Liver (tissue), 8 donors: ENCODE measurements at regions not wholly inside any gene's neighbourhood (a gene's known extent, or its start where the extent isn't known, plus 50 kb on each side); places are given as distances from the start of the nearest gene placed in this dataset.

ENCODE experiments used
- DNase-seq: peaks from one replicate; pipeline ENCODE4 v3.0.0-alpha.2; 2017; ENCODE audit warnings: low spot score
- H3K27ac ChIP-seq, 2 donors: one replicate each; pipeline ENCODE4 v1.7.0; 2013; ENCODE audit warnings: inconsistent platforms in 2 of 2, low read length in 2 of 2, control low read depth in 1 of 2, low read depth in 1 of 2, mild to moderate bottlenecking in 1 of 2
- H3K27me3 ChIP-seq, 4 donors: one replicate each; pipeline versions ENCODE4 v1.6.1 to v1.7.0; 2013; ENCODE audit warnings: low read length in 3 of 4, inconsistent platforms in 1 of 4, mild to moderate bottlenecking in 1 of 4, moderate library complexity in 1 of 4; ENCODE audit not compliant: control insufficient read depth in 4 of 4, insufficient read depth in 4 of 4
- H3K36me3 ChIP-seq, 4 donors: one replicate each; pipeline versions ENCODE4 v1.6.1 to v1.7.0; 2013; ENCODE audit warnings: low read length in 3 of 4, mild to moderate bottlenecking in 3 of 4, low read depth in 1 of 4, moderate library complexity in 1 of 4; ENCODE audit not compliant: control insufficient read depth in 4 of 4, insufficient read depth in 3 of 4
- H3K4me1 ChIP-seq, 4 donors: one replicate each; pipeline versions ENCODE4 v1.6.1 to v1.7.0; 2013; ENCODE audit warnings: low read length in 3 of 4, mild to moderate bottlenecking in 3 of 4, moderate library complexity in 1 of 4; ENCODE audit not compliant: control insufficient read depth in 4 of 4, insufficient read depth in 4 of 4
- H3K4me3 ChIP-seq, 3 donors: one replicate each; pipeline versions ENCODE4 v1.6.1 to v1.7.0; 2013; ENCODE audit warnings: low read length in 3 of 3, control low read depth in 1 of 3, low read depth in 1 of 3, mild to moderate bottlenecking in 1 of 3
- H3K9ac ChIP-seq, 2 donors: one replicate each; pipeline ENCODE4 v1.7.0; 2013; ENCODE audit warnings: low read length in 2 of 2, mild to moderate bottlenecking in 2 of 2, moderate library complexity in 2 of 2, control low read depth in 1 of 2, low read depth in 1 of 2
- H3K9me3 ChIP-seq, 4 donors: one replicate each; pipeline versions ENCODE4 v1.6.1 to v1.7.0; 2013; ENCODE audit warnings: low read length in 3 of 4; ENCODE audit not compliant: control insufficient read depth in 4 of 4
- FOXA1 ChIP-seq: IDR thresholded peaks from 2 replicates; pipeline ENCODE4 v1.6.1; 2016; ENCODE audit warnings: antibody characterized with exemption
- FOXA2 ChIP-seq: IDR thresholded peaks from 2 replicates; pipeline ENCODE4 v1.6.1; 2016; ENCODE audit warnings: antibody characterized with exemption
- GABPA ChIP-seq, 2 donors: IDR thresholded peaks in 1 of 2; conservative IDR thresholded peaks in 1 of 2; 2 replicates each; pipeline ENCODE4 v1.6.1; 2016; ENCODE audit warnings: antibody characterized with exemption in 2 of 2, mild to moderate bottlenecking in 1 of 2, moderate library complexity in 1 of 2
- HNF4A ChIP-seq, 2 donors: conservative IDR thresholded peaks; 2 replicates each; pipeline ENCODE4 v1.6.1; 2016; ENCODE audit warnings: antibody characterized with exemption in 2 of 2, mild to moderate bottlenecking in 2 of 2
- HNF4G ChIP-seq: IDR thresholded peaks from 2 replicates; pipeline ENCODE4 v1.6.1; 2016; ENCODE audit warnings: antibody characterized with exemption
- JUND ChIP-seq, 2 donors: IDR thresholded peaks; 2 replicates each; pipeline ENCODE4 v1.6.1; 2016; ENCODE audit warnings: antibody characterized with exemption in 2 of 2
- NR2F2 ChIP-seq: IDR thresholded peaks from 2 replicates; pipeline ENCODE4 v1.6.1; 2016; ENCODE audit warnings: antibody characterized with exemption
- RAD21 ChIP-seq, 2 donors: IDR thresholded peaks; 2 replicates each; pipeline ENCODE4 v1.6.1; 2016; ENCODE audit warnings: antibody characterized with exemption in 2 of 2, mild to moderate bottlenecking in 2 of 2
- RXRA ChIP-seq, 2 donors: IDR thresholded peaks; 2 replicates each; pipeline ENCODE4 v1.6.1; 2017 to 2018; ENCODE audit warnings: antibody characterized with exemption in 2 of 2, mild to moderate bottlenecking in 1 of 2
- SP1 ChIP-seq: IDR thresholded peaks from 2 replicates; pipeline ENCODE4 v1.6.1; 2018; ENCODE audit warnings: antibody characterized with exemption, mild to moderate bottlenecking
- TAF1 ChIP-seq: conservative IDR thresholded peaks from 2 replicates; pipeline ENCODE4 v1.6.1; 2016; ENCODE audit warnings: antibody characterized with exemption, mild to moderate bottlenecking
- YY1 ChIP-seq: IDR thresholded peaks from 2 replicates; pipeline ENCODE4 v1.6.1; 2016; ENCODE audit warnings: antibody characterized with exemption, mild to moderate bottlenecking
- WGBS: extraction: QIAGEN DNeasy Blood & Tissue Kit; methylation state at CpG from one replicate; pipeline ENCODE4 v1.1.7; 2013; 5-methylcytosine and 5-hydroxymethylcytosine counted together
- TF ChIP-seq, protein P1 (sequence below): IDR thresholded peaks from 2 replicates; pipeline ENCODE4 v1.6.1; 2016; ENCODE audit warnings: antibody characterized with exemption
- TF ChIP-seq, protein P2 (sequence below): fragments of 150-350 bp; IDR thresholded peaks from 2 replicates; pipeline ENCODE4 v1.5.1; 2017; ENCODE audit warnings: improper control_type of control experiment, low read depth, low read length; ENCODE audit not compliant: missing input control
- TF ChIP-seq, protein P3 (sequence below): IDR thresholded peaks from 2 replicates; pipeline ENCODE4 v1.6.1; 2016; ENCODE audit warnings: antibody characterized with exemption
- TF ChIP-seq, protein P4 (sequence below): IDR thresholded peaks from 2 replicates; pipeline ENCODE4 v1.6.1; 2016; ENCODE audit warnings: antibody characterized with exemption
- TF ChIP-seq, protein P5 (sequence below): IDR thresholded peaks from 2 replicates; pipeline ENCODE4 v1.6.1; 2016; ENCODE audit warnings: antibody characterized with exemption, mild to moderate bottlenecking
- donor health status: healthy.
- donor health status: healthy.
- donor health status: healthy.
- donor health status: healthy.
- donor health status: healthy.

DNA sequence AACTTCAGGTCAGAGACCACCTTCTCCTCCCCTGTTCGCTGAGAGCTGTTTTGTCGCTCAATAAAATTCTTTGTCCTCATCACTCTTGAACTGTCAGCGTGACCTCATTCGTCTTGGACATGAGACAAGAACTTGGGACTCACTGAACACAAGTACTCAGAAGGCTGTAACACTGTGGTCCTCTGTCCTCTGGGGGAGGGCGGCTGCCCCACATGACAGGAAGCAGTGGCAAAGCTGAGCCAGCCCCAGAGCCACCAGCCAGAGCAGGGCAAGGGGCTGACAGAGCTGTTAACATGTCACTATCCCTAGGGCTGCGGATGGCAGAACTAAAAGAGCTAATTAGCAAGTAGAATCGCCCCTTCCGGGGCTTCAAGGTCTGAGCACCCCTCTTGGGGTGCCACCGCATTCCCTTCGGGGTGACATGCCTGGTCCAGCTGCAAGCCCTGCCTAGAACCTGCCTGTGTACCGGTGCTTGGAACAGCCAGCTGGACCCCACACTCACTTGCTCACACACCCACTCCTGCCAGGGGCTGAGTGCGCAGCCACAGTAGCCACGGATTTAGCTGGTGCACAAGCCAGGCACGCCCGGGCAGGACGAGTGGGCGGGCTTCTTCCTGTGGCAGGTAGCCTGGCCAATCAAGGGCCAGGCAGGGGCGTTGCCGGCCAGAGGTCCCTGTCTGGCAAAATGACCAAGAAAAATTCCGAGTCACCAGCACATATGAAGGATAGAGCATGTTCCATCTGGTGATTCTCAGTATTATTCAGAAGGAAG lies 648.6 kb upstream of the AGA start:
- no peak overlapping the region for H3K9ac ChIP-seq
- H3K4me1 ChIP-seq = no peaks in the 10 kb centered on the region
- peaks cover 0 to 2% (median 0%) of the 10 kb centered on the region in 4 donors for H3K27me3 ChIP-seq
- TF ChIP-seq GABPA (IDR thresholded peaks at IDR 0.05 in 1 of 2, conservative IDR thresholded peaks at IDR 0.05 in 1 of 2) (no peak), FOXA1 (no peak), TAF1 (no peak), YY1 (no peak), HNF4A (conservative IDR thresholded peaks at IDR 0.05) (no peak), NR2F2 (no peak)
- TF ChIP-seq, protein P1, sequence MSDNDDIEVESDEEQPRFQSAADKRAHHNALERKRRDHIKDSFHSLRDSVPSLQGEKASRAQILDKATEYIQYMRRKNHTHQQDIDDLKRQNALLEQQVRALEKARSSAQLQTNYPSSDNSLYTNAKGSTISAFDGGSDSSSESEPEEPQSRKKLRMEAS = no peak
- H3K4me3 ChIP-seq = no peak overlapping the region
- no peak for DNase-seq
- WGBS = 84% methylated on average over 20 of the region's 20 CpGs
- H3K36me3 ChIP-seq = no peaks in the 10 kb centered on the region
- peaks cover 0 to 3% (median under 1%) of the 10 kb centered on the region in 4 donors for H3K9me3 ChIP-seq
- no peak overlapping the region for H3K27ac ChIP-seq

DNA sequence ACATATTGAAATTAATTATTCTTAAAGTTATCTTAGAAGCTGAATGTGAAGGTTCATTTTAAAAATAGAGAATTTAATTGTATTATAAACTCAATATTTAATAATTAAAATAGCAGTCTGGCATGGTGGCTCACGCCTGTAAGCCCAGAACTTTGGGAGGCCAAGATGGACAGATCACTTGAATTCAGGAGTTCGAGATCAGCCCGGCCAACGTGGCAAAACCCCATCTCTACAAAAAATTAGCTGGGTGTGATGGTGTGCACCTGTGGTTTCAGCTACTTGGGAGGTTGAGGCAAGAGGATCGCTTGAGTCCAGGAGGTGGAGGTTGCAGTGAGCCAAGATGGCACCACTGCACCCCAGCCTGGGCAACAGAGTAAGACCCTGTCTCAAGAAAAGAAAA lies 659.9 kb upstream of the AGA start:
- Histone ChIP-seq H3K27me3 (peaks cover 0 to 2% (median 0%) of the 10 kb centered on the region in 4 donors), H3K27ac (no peak overlapping the region), H3K36me3 (no peaks in the 10 kb centered on the region), H3K9ac (no peak overlapping the region), H3K4me1 (no peaks in the 10 kb centered on the region), H3K9me3 (no peaks in the 10 kb centered on the region), H3K4me3 (no peak overlapping the region)
- WGBS = 83% methylated on average over 5 of the region's 5 CpGs
- no peak for DNase-seq
- TF ChIP-seq, protein P2, sequence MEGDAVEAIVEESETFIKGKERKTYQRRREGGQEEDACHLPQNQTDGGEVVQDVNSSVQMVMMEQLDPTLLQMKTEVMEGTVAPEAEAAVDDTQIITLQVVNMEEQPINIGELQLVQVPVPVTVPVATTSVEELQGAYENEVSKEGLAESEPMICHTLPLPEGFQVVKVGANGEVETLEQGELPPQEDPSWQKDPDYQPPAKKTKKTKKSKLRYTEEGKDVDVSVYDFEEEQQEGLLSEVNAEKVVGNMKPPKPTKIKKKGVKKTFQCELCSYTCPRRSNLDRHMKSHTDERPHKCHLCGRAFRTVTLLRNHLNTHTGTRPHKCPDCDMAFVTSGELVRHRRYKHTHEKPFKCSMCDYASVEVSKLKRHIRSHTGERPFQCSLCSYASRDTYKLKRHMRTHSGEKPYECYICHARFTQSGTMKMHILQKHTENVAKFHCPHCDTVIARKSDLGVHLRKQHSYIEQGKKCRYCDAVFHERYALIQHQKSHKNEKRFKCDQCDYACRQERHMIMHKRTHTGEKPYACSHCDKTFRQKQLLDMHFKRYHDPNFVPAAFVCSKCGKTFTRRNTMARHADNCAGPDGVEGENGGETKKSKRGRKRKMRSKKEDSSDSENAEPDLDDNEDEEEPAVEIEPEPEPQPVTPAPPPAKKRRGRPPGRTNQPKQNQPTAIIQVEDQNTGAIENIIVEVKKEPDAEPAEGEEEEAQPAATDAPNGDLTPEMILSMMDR = no peak

DNA sequence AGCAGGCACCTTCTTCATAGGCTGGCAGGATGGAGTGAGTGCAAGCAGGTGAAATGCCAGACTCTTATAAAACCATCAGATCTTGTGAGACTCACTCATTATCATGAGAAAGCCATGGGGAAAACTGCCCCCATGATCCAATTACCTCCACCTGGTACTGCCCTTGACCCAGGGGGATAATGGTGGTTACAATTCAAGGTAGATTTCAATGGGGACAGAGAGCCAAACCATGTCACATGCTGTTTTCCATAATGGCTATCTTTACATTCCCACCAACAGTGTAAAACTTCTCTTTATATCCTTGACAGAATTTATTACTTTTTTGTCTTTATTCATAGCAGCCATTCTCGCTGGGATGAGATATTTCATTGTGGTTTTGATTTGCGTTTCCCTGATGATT lies 663.0 kb upstream of the AGA start:
- 63% methylated on average over 2 of the region's 2 CpGs for WGBS
- Histone ChIP-seq H3K4me1 (no peaks in the 10 kb centered on the region), H3K36me3 (no peaks in the 10 kb centered on the region), H3K9me3 (no peaks in the 10 kb centered on the region), H3K4me3 (no peak overlapping the region), H3K9ac (no peak overlapping the region), H3K27ac (no peak overlapping the region), H3K27me3 (peaks cover 0 to 2% (median 0%) of the 10 kb centered on the region in 4 donors)
- no peak for DNase-seq
- TF ChIP-seq, protein P2 = no peak
- no peak for TF ChIP-seq HNF4A (conservative IDR thresholded peaks at IDR 0.05)
- TF ChIP-seq, protein P3, sequence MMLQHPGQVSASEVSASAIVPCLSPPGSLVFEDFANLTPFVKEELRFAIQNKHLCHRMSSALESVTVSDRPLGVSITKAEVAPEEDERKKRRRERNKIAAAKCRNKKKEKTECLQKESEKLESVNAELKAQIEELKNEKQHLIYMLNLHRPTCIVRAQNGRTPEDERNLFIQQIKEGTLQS = no peak
- TF ChIP-seq, protein P4, sequence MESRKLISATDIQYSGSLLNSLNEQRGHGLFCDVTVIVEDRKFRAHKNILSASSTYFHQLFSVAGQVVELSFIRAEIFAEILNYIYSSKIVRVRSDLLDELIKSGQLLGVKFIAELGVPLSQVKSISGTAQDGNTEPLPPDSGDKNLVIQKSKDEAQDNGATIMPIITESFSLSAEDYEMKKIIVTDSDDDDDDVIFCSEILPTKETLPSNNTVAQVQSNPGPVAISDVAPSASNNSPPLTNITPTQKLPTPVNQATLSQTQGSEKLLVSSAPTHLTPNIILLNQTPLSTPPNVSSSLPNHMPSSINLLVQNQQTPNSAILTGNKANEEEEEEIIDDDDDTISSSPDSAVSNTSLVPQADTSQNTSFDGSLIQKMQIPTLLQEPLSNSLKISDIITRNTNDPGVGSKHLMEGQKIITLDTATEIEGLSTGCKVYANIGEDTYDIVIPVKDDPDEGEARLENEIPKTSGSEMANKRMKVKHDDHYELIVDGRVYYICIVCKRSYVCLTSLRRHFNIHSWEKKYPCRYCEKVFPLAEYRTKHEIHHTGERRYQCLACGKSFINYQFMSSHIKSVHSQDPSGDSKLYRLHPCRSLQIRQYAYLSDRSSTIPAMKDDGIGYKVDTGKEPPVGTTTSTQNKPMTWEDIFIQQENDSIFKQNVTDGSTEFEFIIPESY = no peak
- TF ChIP-seq, protein P1 = no peak
- no peak for TF ChIP-seq YY1
- no peak for TF ChIP-seq NR2F2
- no peak for TF ChIP-seq HNF4G
- no peak for TF ChIP-seq FOXA2
- TF ChIP-seq RXRA (IDR thresholded peaks at IDR 0.05) = no peak
- TF ChIP-seq SP1 = no peak
- TF ChIP-seq, protein P5, sequence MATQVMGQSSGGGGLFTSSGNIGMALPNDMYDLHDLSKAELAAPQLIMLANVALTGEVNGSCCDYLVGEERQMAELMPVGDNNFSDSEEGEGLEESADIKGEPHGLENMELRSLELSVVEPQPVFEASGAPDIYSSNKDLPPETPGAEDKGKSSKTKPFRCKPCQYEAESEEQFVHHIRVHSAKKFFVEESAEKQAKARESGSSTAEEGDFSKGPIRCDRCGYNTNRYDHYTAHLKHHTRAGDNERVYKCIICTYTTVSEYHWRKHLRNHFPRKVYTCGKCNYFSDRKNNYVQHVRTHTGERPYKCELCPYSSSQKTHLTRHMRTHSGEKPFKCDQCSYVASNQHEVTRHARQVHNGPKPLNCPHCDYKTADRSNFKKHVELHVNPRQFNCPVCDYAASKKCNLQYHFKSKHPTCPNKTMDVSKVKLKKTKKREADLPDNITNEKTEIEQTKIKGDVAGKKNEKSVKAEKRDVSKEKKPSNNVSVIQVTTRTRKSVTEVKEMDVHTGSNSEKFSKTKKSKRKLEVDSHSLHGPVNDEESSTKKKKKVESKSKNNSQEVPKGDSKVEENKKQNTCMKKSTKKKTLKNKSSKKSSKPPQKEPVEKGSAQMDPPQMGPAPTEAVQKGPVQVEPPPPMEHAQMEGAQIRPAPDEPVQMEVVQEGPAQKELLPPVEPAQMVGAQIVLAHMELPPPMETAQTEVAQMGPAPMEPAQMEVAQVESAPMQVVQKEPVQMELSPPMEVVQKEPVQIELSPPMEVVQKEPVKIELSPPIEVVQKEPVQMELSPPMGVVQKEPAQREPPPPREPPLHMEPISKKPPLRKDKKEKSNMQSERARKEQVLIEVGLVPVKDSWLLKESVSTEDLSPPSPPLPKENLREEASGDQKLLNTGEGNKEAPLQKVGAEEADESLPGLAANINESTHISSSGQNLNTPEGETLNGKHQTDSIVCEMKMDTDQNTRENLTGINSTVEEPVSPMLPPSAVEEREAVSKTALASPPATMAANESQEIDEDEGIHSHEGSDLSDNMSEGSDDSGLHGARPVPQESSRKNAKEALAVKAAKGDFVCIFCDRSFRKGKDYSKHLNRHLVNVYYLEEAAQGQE = no peak
- no peak for TF ChIP-seq JUND (IDR thresholded peaks at IDR 0.05)
- no peak for TF ChIP-seq RAD21 (IDR thresholded peaks at IDR 0.05)
- TF ChIP-seq FOXA1 = no peak
